ENCODE measurements at regions not wholly inside any gene's neighbourhood (a gene's known extent, or its start where the extent isn't known, plus 50 kb on each side); places are given as distances from the start of the nearest gene placed in this dataset.

GRCh38 chr9:1384816-1385215 lies 334.7 kb downstream of the DMRT2 start:
- TF ChIP-seq CTCF (IDR thresholded peaks at IDR 0.05), result no peak
- TF ChIP-seq POLR2A (IDR thresholded peaks at IDR 0.05), result no peak
- TF ChIP-seq POLR2AphosphoS5 (IDR thresholded peaks at IDR 0.05), result no peak
